ENCODE measurements at regions not wholly inside any gene's neighbourhood (a gene's known extent, or its start where the extent isn't known, plus 50 kb on each side); places are given as distances from the start of the nearest gene placed in this dataset.

DNA sequence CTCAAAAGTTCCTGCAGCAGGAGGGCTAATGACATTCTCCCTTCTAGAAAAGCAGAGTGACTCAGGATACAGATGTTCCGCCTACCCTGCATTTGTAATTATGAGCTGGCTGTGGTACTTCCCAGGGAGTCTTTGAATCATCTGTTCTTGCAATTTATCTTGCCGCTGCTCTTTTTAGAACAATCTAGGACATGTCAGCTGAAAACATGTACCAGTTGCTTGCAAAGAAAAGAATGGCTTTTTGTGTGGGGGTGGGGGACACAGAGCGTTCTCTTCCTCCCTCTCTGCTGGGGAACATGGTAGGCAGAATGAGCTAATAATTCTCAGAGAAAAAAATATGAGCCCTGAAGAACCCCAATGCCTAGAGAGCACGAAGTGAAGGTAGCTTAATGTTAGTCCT, 51.7 kb upstream of the TUT7 start:
- no peak for DNase-seq

DNA sequence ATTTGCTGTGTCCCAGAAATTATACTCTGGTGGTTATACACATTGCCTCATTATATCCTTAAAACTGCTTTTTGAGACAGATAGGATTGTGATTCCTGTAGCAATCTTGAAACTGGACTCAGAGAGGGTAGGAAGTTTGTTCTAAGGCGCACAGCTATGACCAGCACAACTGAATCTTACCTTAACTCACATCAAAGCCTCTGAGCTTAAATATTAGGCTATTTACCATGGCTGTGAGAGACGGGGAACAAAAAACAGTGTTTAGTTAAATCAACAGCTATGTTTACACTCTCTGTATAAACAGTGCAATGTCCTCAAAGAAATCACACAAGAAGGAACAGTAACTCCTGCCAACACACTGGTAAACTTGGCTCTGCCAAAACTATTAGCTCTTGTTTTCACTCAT, 50.9 kb upstream of the TUT7 start:
- no peak for DNase-seq
